ENCODE measurements at regions not wholly inside any gene's neighbourhood (a gene's known extent, or its start where the extent isn't known, plus 50 kb on each side); places are given as distances from the start of the nearest gene placed in this dataset.

DNA sequence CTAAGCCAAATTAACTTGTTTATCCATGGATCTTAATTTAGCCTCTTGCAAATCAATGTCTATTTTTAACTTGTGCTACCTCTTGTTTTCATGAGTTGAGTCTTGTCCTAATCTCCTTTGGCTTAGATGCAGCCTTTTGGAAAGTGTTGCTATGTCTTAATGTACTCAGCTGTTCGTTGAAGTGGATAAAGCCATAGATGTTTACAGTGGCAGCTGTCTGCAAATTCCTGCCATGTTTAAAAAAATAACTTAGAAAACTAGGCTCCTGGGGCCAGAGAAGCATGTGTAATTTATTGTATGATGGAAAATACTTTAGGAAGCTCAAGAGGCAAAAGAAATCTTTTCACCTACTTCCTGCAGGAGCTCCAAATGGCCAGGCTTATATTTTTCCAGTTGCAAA lies 253.1 kb upstream of the RHOBTB1 start:
- TF ChIP-seq CTCF (IDR thresholded peaks at IDR 0.05) (no peak), POLR2A (IDR thresholded peaks at IDR 0.05) (no peak)

Data from uterus (tissue), 2 donors.